Left lung (tissue), 4 donors: ENCODE measurements at regions not wholly inside any gene's neighbourhood (a gene's known extent, or its start where the extent isn't known, plus 50 kb on each side); places are given as distances from the start of the nearest gene placed in this dataset.

ENCODE experiments used
- ATAC-seq: fragments of 200-7000 bp; cut with Tn5 transposase; one replicate; pipeline ENCODE4 v1.9.1; 2020; ENCODE audit warnings: moderate library complexity
- DNase-seq, 4 donors: peaks; one replicate each; pipeline ENCODE4 v3.0.0-alpha.2; 2013 to 2020
- H3K27ac ChIP-seq, 2 donors: fragments of 200-600 bp; sonication (generic) in 1 of 2; one replicate each; pipeline versions ENCODE4 v1.5.0 to v1.8.0; 2020 to 2021
- H3K27me3 ChIP-seq, 2 donors: fragments of 200-600 bp; sonication (generic) in 1 of 2; one replicate each; pipeline versions ENCODE4 v1.5.0 to v1.8.0; 2020 to 2021
- H3K36me3 ChIP-seq, 2 donors: fragments of 200-600 bp; sonication (generic) in 1 of 2; one replicate each; pipeline versions ENCODE4 v1.5.0 to v1.8.0; 2020 to 2021
- H3K4me1 ChIP-seq, 2 donors: fragments of 200-600 bp; one replicate each; pipeline ENCODE4 v1.8.0; 2021
- H3K4me3 ChIP-seq, 2 donors: fragments of 200-600 bp; sonication (generic) in 1 of 2; one replicate each; pipeline versions ENCODE4 v1.5.0 to v1.8.0; 2020 to 2021; ENCODE audit warnings: mild to moderate bottlenecking in 1 of 2
- H3K9me3 ChIP-seq, 2 donors: fragments of 200-600 bp; sonication (generic) in 1 of 2; one replicate each; pipeline versions ENCODE4 v1.5.0 to v1.8.0; 2020 to 2021
- CTCF ChIP-seq, 2 donors: fragments of 200-600 bp; sonication (generic) in 1 of 2; IDR thresholded peaks; one replicate each; pipeline versions ENCODE4 v1.5.0 to v1.8.0; 2021; ENCODE audit warnings: antibody characterized with exemption in 2 of 2
- intact Hi-C, 2 donors: fragments of 100-400 bp; cut with DNase I; formaldehyde crosslinking; loops; one replicate each; pipeline versions ENCODE4 v1.11.2 to v1.14.2; 2022
- donor health status: DM: no; HTN: yes; CAD: no.
- donor health status: DM: no; HTN: no; CAD: no.

- no peak for TF ChIP-seq CTCF (IDR thresholded peaks at IDR 0.05)
- Histone ChIP-seq H3K27me3 (no peaks in the 10 kb centered on the region), H3K4me1 (no peaks in the 10 kb centered on the region), H3K4me3 (no peak overlapping the region), H3K27ac (no peak overlapping the region), H3K36me3 (no peaks in the 10 kb centered on the region), H3K9me3 (no peaks in the 10 kb centered on the region)
- ATAC-seq, result no peak
- DNase-seq, result no peak
- intact Hi-C loops, result no loop called here
Observed at GRCh38 chr14:87158283-87158682, 834.7 kb downstream of the GALC start.

- H3K36me3 ChIP-seq, result no peaks in the 10 kb centered on the region
- H3K27ac ChIP-seq, result no peak overlapping the region
- no peak for TF ChIP-seq CTCF (IDR thresholded peaks at IDR 0.05)
- no peak overlapping the region for H3K4me3 ChIP-seq
- H3K9me3 ChIP-seq, result no peaks in the 10 kb centered on the region
- intact Hi-C loops, result no loop called here
- no peaks in the 10 kb centered on the region for H3K4me1 ChIP-seq
- DNase-seq (no peak), ATAC-seq (no peak)
- no peaks in the 10 kb centered on the region for H3K27me3 ChIP-seq
Observed at GRCh38 chr14:87156878-87157277, 836.1 kb downstream of the GALC start.

- no peak overlapping the region for H3K4me3 ChIP-seq
- no peaks in the 10 kb centered on the region for H3K36me3 ChIP-seq
- intact Hi-C loops, result no loop called here
- H3K27me3 ChIP-seq, result no peaks in the 10 kb centered on the region
- no peak for TF ChIP-seq CTCF (IDR thresholded peaks at IDR 0.05)
- DNase-seq (no peak), ATAC-seq (no peak)
- H3K9me3 ChIP-seq, result no peaks in the 10 kb centered on the region
- no peak overlapping the region for H3K27ac ChIP-seq
- no peaks in the 10 kb centered on the region for H3K4me1 ChIP-seq
Observed at GRCh38 chr14:87155856-87156488, 837.0 kb downstream of the GALC start.

GRCh38 chr14:87153901-87154300 lies 839.1 kb downstream of the GALC start:
- no peaks in the 10 kb centered on the region for H3K9me3 ChIP-seq
- no peaks in the 10 kb centered on the region for H3K27me3 ChIP-seq
- TF ChIP-seq CTCF (IDR thresholded peaks at IDR 0.05), result no peak
- ATAC-seq (no peak), DNase-seq (no peak)
- no peak overlapping the region for H3K4me3 ChIP-seq
- no peak overlapping the region for H3K27ac ChIP-seq
- H3K4me1 ChIP-seq, result no peaks in the 10 kb centered on the region
- intact Hi-C loops, result no loop called here
- no peaks in the 10 kb centered on the region for H3K36me3 ChIP-seq

GRCh38 chr14:87153391-87153790 lies 839.6 kb downstream of the GALC start:
- no peaks in the 10 kb centered on the region for H3K9me3 ChIP-seq
- no peak overlapping the region for H3K4me3 ChIP-seq
- DNase-seq (no peak), ATAC-seq (no peak)
- no peaks in the 10 kb centered on the region for H3K4me1 ChIP-seq
- no peaks in the 10 kb centered on the region for H3K36me3 ChIP-seq
- H3K27ac ChIP-seq, result no peak overlapping the region
- H3K27me3 ChIP-seq, result no peaks in the 10 kb centered on the region
- TF ChIP-seq CTCF (IDR thresholded peaks at IDR 0.05), result no peak
- intact Hi-C loops, result no loop called here
